ENCODE measurements at regions not wholly inside any gene's neighbourhood (a gene's known extent, or its start where the extent isn't known, plus 50 kb on each side); places are given as distances from the start of the nearest gene placed in this dataset.
"Not testable (repeated sequence)": the region's sequence is repeated elsewhere in the genome, so short reads cannot be mapped to it uniquely, and the experiment has no call there.

DNA sequence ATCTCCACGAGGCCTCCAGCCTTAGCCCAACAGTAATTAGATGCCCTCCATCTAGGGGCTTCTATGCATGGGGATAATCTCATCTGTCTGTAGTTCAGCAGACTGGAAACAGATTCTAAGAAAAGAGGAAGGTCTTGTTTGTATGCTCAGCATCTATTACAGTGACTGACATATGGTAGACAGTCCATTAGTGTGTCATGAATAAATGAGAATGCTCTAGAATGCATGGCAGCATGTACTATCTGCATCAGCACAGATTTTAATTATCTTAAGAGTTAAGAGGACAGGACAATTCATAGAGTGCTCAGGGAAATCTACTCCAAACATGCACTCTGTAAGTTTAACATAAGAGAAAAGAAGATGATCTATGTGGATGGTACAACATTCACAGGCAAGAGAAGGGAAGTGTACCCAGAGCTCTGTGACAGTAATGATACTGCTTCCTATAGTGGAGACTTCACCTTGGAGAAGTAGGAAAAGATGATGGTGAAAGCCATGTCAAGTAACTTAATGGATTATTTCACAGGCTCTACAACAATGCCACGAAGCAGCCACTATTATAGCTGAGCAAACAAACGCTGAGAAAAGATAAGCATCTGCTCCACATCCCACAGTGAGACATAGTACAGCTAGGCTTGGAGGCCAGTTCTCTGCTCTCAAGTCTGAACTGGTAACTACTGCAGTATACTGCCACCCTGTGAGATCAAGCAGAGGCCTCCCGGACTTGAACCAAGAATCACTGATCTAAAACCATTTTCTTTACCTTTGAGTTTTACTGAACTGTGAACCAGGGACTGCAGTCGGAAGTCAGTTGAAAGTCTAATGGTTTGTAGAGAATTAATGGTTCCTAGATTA lies 309.2 kb upstream of the SPTLC3 start:
- DNase-seq = peak in 1 of 2 experiments; percentile 42

DNA sequence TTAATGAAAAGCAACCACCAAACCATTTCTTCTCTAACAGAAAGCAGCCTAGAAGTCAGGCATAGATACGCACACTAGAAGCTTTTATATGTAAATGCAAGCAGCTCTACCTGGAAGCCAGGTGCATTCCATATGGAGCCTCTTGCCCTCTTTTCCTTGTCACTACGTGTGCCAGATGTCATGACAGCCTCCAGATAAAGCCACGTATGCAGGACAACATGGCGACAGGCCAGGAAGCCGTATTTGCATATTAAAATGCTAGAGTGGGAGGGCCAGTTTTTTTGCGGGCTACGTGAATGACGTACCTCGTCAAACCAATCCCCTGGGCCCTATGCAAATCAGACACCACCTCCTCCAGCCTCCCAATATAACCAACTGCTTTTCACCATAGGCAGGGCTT lies 308.1 kb upstream of the SPTLC3 start:
- DNase-seq = peak in 1 of 2 experiments; percentile 35

GRCh38 chr20:12702312-12702711 lies 306.5 kb upstream of the SPTLC3 start:
- no peak for DNase-seq

GRCh38 chr20:12715371-12715770 lies 293.4 kb upstream of the SPTLC3 start:
- no peak for DNase-seq

- DNase-seq = no peak
These were observed 292.6 kb upstream of the SPTLC3 start for GRCh38 chr20:12715991-12716680.

DNA sequence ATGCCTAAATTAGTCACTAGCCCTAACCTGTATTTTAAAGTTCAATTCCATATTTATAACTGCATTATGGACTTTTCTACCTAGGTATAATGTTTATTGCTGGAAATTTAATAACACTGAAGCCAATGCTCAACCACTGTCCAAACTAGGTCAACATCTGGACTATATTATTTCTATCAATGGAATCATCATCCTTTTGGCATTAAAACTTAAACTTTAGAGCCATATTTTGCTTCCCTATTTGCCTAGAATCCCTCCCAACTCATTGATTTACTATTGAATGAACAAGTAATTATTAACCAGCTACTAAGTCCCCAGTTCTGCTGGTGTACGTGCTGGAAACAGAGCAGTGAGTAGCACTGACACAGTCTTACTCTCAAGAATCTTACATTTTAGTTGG lies 291.7 kb upstream of the SPTLC3 start:
- no peak for DNase-seq

GRCh38 chr20:12718619-12719018 lies 290.2 kb upstream of the SPTLC3 start:
- no peak for DNase-seq

GRCh38 chr20:12721636-12722035 lies 287.1 kb upstream of the SPTLC3 start:
- DNase-seq = no peak

DNA sequence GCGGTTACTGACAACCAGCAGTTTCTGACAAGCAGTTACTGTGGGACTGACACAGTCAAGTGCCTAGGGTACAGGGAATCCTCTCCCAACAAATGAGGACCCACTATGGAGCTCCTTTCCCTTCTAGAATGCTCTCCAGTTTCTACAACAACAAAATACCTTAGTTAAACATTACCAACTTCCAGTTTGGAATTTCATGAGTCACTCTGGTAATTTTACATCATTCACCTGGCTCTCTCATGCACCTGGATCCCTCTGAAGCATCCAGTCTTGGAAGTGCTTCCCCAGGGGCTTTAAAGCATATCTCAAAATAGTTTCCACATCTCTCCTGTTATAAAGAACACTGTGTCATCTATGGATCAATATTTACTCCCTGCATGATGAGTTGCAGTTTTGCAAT lies 286.7 kb upstream of the SPTLC3 start:
- DNase-seq = no peak

DNA sequence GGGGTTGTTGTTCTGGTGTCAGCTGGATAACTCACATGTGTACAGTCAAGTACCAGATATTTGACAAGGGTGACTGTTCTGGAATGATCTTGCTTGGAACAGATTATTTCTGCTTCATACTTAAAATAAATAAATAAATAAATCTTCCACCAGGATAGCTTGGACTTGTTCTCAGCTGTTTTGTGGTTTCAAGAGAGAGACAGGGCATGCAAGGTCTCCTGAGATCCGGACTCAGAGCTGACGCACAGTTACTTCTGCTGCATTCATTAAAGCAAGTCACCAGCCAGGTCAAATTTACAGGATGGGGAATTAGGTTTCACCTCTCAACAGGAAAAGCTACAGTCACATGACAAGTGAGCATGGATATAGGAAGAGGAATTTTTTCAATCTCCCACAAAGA lies 285.0 kb upstream of the SPTLC3 start:
- no peak for DNase-seq

DNA sequence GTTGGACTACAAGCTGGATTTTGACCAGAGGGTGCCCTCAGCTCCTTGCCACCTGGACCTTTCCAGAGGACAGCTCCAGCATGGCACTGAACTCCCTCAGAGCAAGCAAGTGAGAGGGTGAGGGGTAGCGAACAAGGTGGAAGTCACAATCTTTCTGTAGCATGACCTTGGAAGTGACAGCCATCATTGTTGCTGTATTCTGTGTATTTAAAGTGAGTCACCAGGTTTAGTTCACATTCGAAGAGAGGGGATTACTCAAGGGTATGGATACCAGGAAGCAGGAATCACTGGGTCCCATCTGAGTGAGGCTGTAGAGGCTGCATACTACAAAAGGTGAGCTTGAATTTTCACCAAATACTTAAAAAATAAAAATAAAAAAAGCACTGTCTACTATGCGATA lies 280.0 kb upstream of the SPTLC3 start:
- no peak for DNase-seq

DNA sequence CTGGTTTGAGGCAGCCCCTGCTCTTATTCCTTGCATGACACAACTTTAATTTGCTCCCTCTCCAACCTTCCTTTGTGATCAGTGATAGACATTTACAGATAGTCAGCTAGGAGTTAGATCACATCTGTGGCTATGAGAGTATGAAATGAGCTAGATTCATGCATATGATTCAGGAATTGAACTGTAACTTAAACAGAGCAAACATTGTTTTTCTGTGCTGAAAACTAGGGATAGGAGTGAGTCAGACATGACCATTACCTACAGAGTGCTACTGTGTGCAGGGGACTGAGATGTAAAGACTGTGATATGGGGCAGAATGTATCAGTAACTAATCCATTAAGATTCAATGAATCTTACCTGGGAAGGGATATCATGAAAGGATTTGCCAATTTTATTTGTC lies 279.4 kb upstream of the SPTLC3 start:
- DNase-seq = no peak

- no peak for DNase-seq
These were observed 275.0 kb upstream of the SPTLC3 start for GRCh38 chr20:12733811-12734210.

- DNase-seq = no peak
These were observed 271.3 kb upstream of the SPTLC3 start for GRCh38 chr20:12737497-12737896.

GRCh38 chr20:12737900-12738299 lies 270.9 kb upstream of the SPTLC3 start:
- no peak for DNase-seq

DNA sequence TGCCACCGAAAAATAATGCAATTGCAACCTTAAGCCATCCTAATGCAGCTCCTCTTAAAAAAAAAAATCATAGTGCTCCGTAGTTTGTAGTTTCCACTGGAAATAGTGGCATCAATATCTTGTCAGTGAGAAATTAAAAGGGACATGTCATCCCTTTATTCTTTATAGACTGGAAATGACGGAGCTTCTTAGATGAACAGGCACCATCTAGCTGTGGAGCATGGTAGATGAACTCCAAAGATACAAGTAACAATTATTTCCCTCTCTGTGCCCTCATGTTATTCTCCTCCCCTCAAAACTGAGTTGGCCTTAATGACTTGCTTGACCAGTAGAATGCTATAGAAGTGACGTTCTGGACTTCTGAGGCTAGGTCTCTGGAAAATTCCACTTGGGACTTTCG lies 268.1 kb upstream of the SPTLC3 start:
- no peak for DNase-seq

DNA sequence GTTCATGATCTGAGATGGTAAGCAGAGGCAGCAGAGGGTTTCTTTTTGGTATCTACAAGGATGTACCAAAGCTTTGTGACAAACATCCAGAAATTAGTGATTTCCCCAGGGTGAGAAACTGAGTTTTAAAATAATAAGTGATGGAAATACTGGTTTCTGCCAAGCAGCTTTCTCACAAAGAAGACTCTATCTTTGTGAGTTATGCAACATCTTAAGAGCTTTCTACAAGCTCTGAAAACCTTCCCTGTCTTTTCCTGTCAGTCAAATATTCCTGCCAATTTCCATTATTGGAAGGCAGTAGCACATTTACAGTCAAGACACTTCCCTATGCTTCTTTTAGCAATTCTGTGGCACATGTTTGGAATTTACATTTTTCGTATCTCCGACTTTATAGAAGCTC lies 264.7 kb upstream of the SPTLC3 start:
- DNase-seq = no peak

DNA sequence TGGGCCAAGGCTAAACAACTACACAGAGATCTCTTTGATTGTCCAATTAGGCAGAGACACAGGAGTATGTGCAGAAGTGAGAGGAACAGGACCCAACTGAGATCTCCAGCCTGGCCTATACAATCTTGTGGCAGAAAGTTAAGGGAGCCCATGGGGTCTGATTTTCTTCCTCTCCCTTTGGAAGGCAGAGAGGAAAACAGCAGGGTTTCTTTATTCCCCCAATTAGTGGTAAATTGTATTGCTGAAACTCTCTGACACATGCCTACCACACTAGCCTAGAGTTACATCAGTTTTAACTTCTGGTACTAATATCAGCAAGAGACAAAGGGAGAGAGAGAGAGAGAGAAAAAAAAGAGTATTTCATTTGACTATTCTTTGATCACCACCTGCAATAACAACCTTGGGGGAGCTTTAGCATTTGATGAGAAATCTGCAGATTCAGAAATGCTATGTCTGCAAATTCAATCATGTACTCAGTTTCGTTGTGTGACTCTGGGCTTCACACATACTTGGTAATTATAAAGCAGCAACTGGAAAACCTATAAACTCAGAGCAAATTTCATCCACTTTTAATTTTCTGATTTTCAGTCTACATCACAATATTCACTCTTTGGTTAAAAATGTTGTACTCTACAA lies 260.3 kb upstream of the SPTLC3 start:
- no peak for DNase-seq

- DNase-seq = no peak
These were observed 258.6 kb upstream of the SPTLC3 start for GRCh38 chr20:12750221-12750620.

- DNase-seq = not testable (repeated sequence)
These were observed 255.7 kb upstream of the SPTLC3 start for GRCh38 chr20:12752900-12753693.

DNA sequence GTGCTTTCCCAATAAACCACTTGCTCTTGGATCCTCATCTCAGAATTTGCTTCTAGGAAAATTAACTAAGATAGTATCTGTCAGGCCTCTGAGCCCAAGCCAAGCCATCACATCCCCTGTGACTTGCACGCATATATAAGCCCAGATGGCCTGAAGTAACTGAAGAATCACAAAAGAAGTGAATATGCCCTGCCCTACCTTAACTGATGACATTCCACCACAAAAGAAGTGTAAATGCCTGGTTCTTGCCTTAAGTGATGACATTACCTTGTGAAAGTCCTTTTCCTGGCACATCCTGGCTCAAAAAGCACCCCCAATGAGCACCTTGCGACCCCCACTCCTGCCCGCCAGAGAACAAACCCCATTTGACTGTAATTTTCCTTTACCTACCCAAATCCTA lies 255.0 kb upstream of the SPTLC3 start:
- not testable (repeated sequence) for DNase-seq

GRCh38 chr20:12759493-12759892 lies 249.3 kb upstream of the SPTLC3 start:
- not testable (repeated sequence) for DNase-seq

GRCh38 chr20:12762725-12763124 lies 246.0 kb upstream of the SPTLC3 start:
- DNase-seq = no peak

All from NCI-H524 (cell line).